Right lobe of liver (tissue), 4 donors: ENCODE measurements at regions not wholly inside any gene's neighbourhood (a gene's known extent, or its start where the extent isn't known, plus 50 kb on each side); places are given as distances from the start of the nearest gene placed in this dataset.

Source experiments
- CTCF ChIP-seq, 4 donors: fragments of 200-600 bp in 3 of 4; fragments of 450-650 bp in 1 of 4; IDR thresholded peaks; one replicate each; pipeline versions ENCODE4 v1.5.1 to v1.8.0; 2016 to 2022; ENCODE audit warnings: antibody characterized with exemption in 4 of 4, mild to moderate bottlenecking in 2 of 4
- POLR2A ChIP-seq: fragments of 450-650 bp; IDR thresholded peaks from one replicate; pipeline ENCODE4 v1.6.1; 2017; ENCODE audit warnings: antibody characterized with exemption, mild to moderate bottlenecking
- donor health status: DM: no; HTN: no; CAD: no.
- donor health status: DM: no; HTN: no; CAD: no.
- donor health status: DM: no; HTN: yes; CAD: no.

GRCh38 chr1:221067721-221068120 lies 188.5 kb downstream of the HLX start:
- TF ChIP-seq CTCF (IDR thresholded peaks at IDR 0.05) (no peak), POLR2A (no peak)
